Neural progenitor cell (in vitro differentiated cells): ENCODE measurements at regions not wholly inside any gene's neighbourhood (a gene's known extent, or its start where the extent isn't known, plus 50 kb on each side); places are given as distances from the start of the nearest gene placed in this dataset.
"Not testable (repeated sequence)": the region's sequence is repeated elsewhere in the genome, so short reads cannot be mapped to it uniquely, and the experiment has no call there.

Source experiments
- DNase-seq: peaks from one replicate; pipeline ENCODE4 v3.0.0-alpha.2; 2016; ENCODE audit warnings: low spot score
- H2AFZ ChIP-seq: fragments of 200-600 bp; sonication (generic); replicated peaks from 2 replicates; pipeline ENCODE4 v1.6.1; 2016; ENCODE audit warnings: antibody characterized with exemption
- H3F3A ChIP-seq: fragments of 200-600 bp; sonication (generic); 2 replicates; pipeline ENCODE4 v1.6.1; 2016; ENCODE audit warnings: antibody characterized with exemption, low read depth
- H3K27ac ChIP-seq: fragments of 200-600 bp; sonication (generic); 2 replicates; pipeline ENCODE4 v1.5.1; 2016; ENCODE audit warnings: mild to moderate bottlenecking
- H3K27me3 ChIP-seq: fragments of 200-600 bp; sonication (generic); 2 replicates; pipeline ENCODE4 v1.6.1; 2016; ENCODE audit warnings: mild to moderate bottlenecking, moderate library complexity
- H3K36me3 ChIP-seq: fragments of 200-600 bp; sonication (generic); 2 replicates; pipeline ENCODE4 v1.5.1; 2016
- H3K4me1 ChIP-seq: fragments of 200-600 bp; sonication (generic); 2 replicates; pipeline ENCODE4 v1.6.1; 2016; ENCODE audit warnings: mixed run types
- H3K4me2 ChIP-seq: fragments of 200-600 bp; sonication (generic); 2 replicates; pipeline ENCODE4 v1.6.1; 2016
- H3K4me3 ChIP-seq: fragments of 200-600 bp; sonication (generic); 2 replicates; pipeline ENCODE4 v1.5.1; 2016
- H3K79me2 ChIP-seq: fragments of 200-600 bp; sonication (generic); 2 replicates; pipeline ENCODE4 v1.6.1; 2016; ENCODE audit warnings: low read depth
- H3K9ac ChIP-seq: fragments of 200-600 bp; sonication (generic); 2 replicates; pipeline ENCODE4 v1.6.1; 2016
- H3K9me3 ChIP-seq: fragments of 200-600 bp; sonication (generic); 2 replicates; pipeline ENCODE4 v1.5.1; 2016; ENCODE audit warnings: low read depth
- H4K20me1 ChIP-seq: fragments of 200-600 bp; sonication (generic); 2 replicates; pipeline ENCODE4 v1.6.1; 2016; ENCODE audit warnings: low read depth
- H3K27ac Mint-ChIP-seq: 3 replicates; pipeline ENCODE4 v1.8.0; 2021; ENCODE audit warnings: mixed read lengths
- H3K27me3 Mint-ChIP-seq: 2 replicates; pipeline ENCODE4 v1.8.0; 2022; ENCODE audit warnings: low read depth, mild to moderate bottlenecking, inconsistent platforms, moderate library complexity, mixed read lengths; ENCODE audit not compliant: insufficient read depth
- H3K36me3 Mint-ChIP-seq: 3 replicates; pipeline ENCODE4 v1.8.0; 2021; ENCODE audit warnings: mixed read lengths
- H3K4me1 Mint-ChIP-seq: 3 replicates; pipeline ENCODE4 v1.8.0; 2021; ENCODE audit warnings: mixed read lengths
- H3K4me3 Mint-ChIP-seq: 3 replicates; pipeline ENCODE4 v1.8.0; 2021; ENCODE audit warnings: mild to moderate bottlenecking, moderate library complexity, mixed read lengths
- H3K9me3 Mint-ChIP-seq: 3 replicates; pipeline ENCODE4 v1.8.0; 2020; ENCODE audit warnings: mixed read lengths
- EZH2 ChIP-seq: fragments of 200-600 bp; sonication (generic); IDR thresholded peaks from 2 replicates; pipeline ENCODE4 v1.6.1; 2017; ENCODE audit warnings: antibody characterized with exemption, mild to moderate bottlenecking, moderate library complexity
- EZH2phosphoT487 ChIP-seq: fragments of 200-600 bp; sonication (generic); IDR thresholded peaks from 2 replicates; pipeline ENCODE4 v1.6.1; 2017; ENCODE audit warnings: antibody characterized with exemption
- TF ChIP-seq, protein P1 (sequence below): fragments of 200-600 bp; sonication (generic); IDR thresholded peaks from 2 replicates; pipeline ENCODE4 v1.5.1; 2017; ENCODE audit warnings: antibody characterized with exemption, mild to moderate bottlenecking

DNA sequence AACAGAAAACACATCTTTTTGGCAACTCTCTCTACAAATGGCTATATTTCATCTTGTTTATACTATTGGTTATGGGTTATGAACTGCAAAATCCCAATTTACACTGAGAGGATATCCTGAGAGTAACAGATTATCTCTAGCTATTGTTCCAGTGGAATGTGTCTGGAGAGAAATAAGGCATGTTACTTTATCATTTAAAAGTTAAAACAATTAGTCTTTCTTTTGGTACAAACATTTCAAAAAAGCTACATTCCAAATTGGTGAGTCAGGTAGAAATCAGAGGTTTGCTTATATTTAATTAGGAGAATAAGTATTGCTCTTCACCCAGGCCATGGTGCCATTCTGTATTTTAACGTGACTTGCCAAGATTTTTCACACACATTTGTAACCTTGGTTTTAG is 411.6 kb downstream of the CCER1 start:
- Mint-ChIP-seq H3K9me3 (no peaks in the 10 kb centered on the region), H3K27me3 (no peaks in the 10 kb centered on the region), H3K36me3 (no peaks in the 10 kb centered on the region), H3K4me3 (no peak overlapping the region), H3K27ac (no peak overlapping the region), H3K4me1 (no peaks in the 10 kb centered on the region)
- H3K4me1 ChIP-seq: no peaks in the 10 kb centered on the region
- H3K79me2 ChIP-seq: no peaks in the 10 kb centered on the region
- no peak overlapping the region for H2AFZ ChIP-seq
- H3K4me2 ChIP-seq: no peak overlapping the region
- no peak overlapping the region for H3K27ac ChIP-seq
- H3F3A ChIP-seq: no peaks in the 10 kb centered on the region
- H3K9ac ChIP-seq: no peak overlapping the region
- DNase-seq: no peak
- TF ChIP-seq EZH2 (no peak), EZH2phosphoT487 (no peak)
- TF ChIP-seq, protein P1, sequence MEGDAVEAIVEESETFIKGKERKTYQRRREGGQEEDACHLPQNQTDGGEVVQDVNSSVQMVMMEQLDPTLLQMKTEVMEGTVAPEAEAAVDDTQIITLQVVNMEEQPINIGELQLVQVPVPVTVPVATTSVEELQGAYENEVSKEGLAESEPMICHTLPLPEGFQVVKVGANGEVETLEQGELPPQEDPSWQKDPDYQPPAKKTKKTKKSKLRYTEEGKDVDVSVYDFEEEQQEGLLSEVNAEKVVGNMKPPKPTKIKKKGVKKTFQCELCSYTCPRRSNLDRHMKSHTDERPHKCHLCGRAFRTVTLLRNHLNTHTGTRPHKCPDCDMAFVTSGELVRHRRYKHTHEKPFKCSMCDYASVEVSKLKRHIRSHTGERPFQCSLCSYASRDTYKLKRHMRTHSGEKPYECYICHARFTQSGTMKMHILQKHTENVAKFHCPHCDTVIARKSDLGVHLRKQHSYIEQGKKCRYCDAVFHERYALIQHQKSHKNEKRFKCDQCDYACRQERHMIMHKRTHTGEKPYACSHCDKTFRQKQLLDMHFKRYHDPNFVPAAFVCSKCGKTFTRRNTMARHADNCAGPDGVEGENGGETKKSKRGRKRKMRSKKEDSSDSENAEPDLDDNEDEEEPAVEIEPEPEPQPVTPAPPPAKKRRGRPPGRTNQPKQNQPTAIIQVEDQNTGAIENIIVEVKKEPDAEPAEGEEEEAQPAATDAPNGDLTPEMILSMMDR: no peak
- no peak overlapping the region for H3K4me3 ChIP-seq
- H3K27me3 ChIP-seq: no peaks in the 10 kb centered on the region
- no peaks in the 10 kb centered on the region for H3K9me3 ChIP-seq
- no peaks in the 10 kb centered on the region for H4K20me1 ChIP-seq
- H3K36me3 ChIP-seq: no peaks in the 10 kb centered on the region

DNA sequence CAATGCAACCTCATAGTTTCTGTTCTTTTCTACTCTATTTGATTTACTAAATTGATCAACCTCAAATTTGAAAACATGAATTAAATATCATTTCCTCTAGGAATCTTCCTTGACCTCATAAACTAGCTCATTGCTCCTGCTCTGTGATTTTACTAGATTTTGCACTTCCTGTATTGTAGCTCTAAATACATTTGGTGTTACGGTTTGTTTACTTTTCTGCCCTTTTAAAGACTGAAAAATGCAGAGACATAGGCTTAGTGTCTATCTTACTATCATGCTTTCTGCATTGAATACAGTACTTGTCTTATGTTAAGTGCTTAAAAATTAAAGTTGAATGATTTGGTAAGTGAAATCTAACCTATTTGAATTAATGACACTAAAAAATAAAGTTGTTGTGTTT is 412.1 kb downstream of the CCER1 start:
- H3K4me2 ChIP-seq, H3K4me3 Mint-ChIP-seq: not testable (repeated sequence)

DNA sequence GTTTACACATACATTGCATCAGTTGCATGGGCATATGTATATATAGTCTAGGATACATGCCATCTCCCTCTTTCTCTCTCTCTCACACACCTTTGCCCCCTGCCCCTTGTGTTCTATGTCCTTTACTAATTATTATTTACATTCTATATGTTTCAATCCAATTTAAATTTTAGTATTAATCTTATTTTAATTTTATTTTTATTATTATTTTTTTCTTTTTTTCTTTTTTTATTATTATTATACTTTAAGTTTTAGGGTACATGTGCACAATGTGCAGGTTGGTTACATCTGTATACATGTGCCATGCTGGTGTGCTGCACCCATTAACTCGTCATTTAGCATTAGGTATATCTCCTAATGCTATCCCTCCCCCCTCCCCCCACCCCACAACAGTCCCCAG is 421.1 kb downstream of the CCER1 start:
- not testable (repeated sequence) for H3K4me1 Mint-ChIP-seq, H3K27ac ChIP-seq, H3K4me1 ChIP-seq, DNase-seq, H3K27ac Mint-ChIP-seq, H3K79me2 ChIP-seq, H3K27me3 Mint-ChIP-seq, H3F3A ChIP-seq, H3K4me2 ChIP-seq, H4K20me1 ChIP-seq, H3K4me3 ChIP-seq, H3K9me3 Mint-ChIP-seq, H2AFZ ChIP-seq, H3K9me3 ChIP-seq, H3K9ac ChIP-seq, H3K27me3 ChIP-seq, H3K36me3 Mint-ChIP-seq, H3K36me3 ChIP-seq, H3K4me3 Mint-ChIP-seq

More for the DNA sequence above, 412.1 kb downstream of the CCER1 start:
- not testable (repeated sequence) for H4K20me1 ChIP-seq, H3K4me1 ChIP-seq, H3K27ac ChIP-seq, H3K36me3 Mint-ChIP-seq, H2AFZ ChIP-seq, H3K4me3 ChIP-seq, H3K9ac ChIP-seq, H3K9me3 ChIP-seq, H3K79me2 ChIP-seq, H3K4me1 Mint-ChIP-seq, H3K27ac Mint-ChIP-seq, H3K27me3 Mint-ChIP-seq, H3F3A ChIP-seq, H3K36me3 ChIP-seq, H3K27me3 ChIP-seq, DNase-seq, H3K9me3 Mint-ChIP-seq

DNA sequence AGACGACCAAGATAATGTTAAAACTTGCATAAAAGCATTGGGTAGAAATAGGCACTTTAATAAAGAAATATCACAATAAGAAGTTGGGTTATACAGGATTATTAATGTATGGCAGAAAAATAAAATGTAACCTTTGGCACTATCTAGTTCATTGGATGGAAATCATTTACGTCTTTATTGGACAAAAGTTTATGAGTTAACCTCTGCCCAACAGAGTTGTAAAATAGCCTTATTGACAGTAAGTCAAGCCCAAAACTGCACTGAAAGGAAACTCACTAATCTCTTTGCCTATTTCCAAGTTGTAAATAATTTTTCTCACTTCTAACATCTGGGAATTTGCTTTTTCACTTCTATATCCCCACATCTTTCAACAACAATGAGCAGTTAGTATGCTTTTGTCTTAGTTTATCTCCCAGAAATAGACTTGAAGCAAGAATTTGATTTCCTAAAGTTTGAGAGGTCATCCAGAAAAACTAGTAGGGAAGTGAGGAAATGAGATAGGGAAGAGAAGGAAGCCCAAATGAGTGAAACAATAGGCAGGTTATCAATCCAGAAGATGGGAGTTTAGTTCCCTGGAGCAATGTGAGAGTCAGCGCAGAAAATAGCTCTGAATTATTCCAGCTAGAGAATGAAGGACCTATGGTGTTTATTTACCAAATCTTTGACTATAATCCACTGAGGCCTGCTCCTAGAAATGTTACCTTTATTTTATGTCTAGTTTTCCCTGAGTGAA is 434.8 kb downstream of the CCER1 start:
- no peaks in the 10 kb centered on the region for H3K4me1 Mint-ChIP-seq
- H3K36me3 Mint-ChIP-seq: no peaks in the 10 kb centered on the region
- H3K4me3 Mint-ChIP-seq: no peak overlapping the region
- Histone ChIP-seq H3K4me2 (no peak overlapping the region), H3K4me3 (no peak overlapping the region), H4K20me1 (no peaks in the 10 kb centered on the region), H3K36me3 (no peaks in the 10 kb centered on the region), H3K9ac (no peak overlapping the region), H3K9me3 (no peaks in the 10 kb centered on the region), H2AFZ (no peak overlapping the region), H3K4me1 (no peaks in the 10 kb centered on the region), H3F3A (no peaks in the 10 kb centered on the region), H3K27me3 (no peaks in the 10 kb centered on the region), H3K79me2 (no peaks in the 10 kb centered on the region), H3K27ac (no peak overlapping the region)
- peaks cover 2% of the 10 kb centered on the region for H3K27me3 Mint-ChIP-seq
- no peak for DNase-seq
- H3K27ac Mint-ChIP-seq: no peak overlapping the region
- no peaks in the 10 kb centered on the region for H3K9me3 Mint-ChIP-seq
- TF ChIP-seq EZH2phosphoT487 (no peak), EZH2 (no peak)

DNA sequence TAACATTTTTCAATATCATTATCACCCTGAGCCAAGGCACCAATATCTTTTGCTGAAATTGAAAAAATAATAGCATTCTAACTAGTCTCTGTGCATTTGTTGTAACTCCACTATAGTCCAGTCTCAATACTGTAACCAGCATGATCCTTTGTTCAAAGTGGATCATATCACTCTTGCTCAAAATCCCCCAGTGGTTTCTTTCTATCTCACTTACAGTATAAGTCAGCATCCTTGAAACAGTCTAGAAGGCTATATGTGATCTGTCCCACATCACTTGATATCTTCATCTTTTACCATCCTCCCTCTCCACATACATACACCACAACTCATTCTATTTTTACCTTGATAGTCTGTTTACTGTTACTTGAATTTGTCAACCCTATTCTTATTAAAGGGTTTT is 435.7 kb downstream of the CCER1 start:
- no peaks in the 10 kb centered on the region for H3K4me1 Mint-ChIP-seq
- H3K4me1 ChIP-seq: no peaks in the 10 kb centered on the region
- H4K20me1 ChIP-seq: no peaks in the 10 kb centered on the region
- no peak overlapping the region for H3K4me2 ChIP-seq
- TF ChIP-seq EZH2phosphoT487: no peak
- no peak for TF ChIP-seq EZH2
- TF ChIP-seq, protein P1: no peak
- H2AFZ ChIP-seq: no peak overlapping the region
- no peak overlapping the region for H3K27ac ChIP-seq
- H3K27ac Mint-ChIP-seq: no peak overlapping the region
- H3K27me3 ChIP-seq: no peaks in the 10 kb centered on the region
- H3K4me3 Mint-ChIP-seq: no peak overlapping the region
- peaks cover 2% of the 10 kb centered on the region for H3K27me3 Mint-ChIP-seq
- DNase-seq: no peak
- no peaks in the 10 kb centered on the region for H3F3A ChIP-seq
- H3K9me3 Mint-ChIP-seq: no peaks in the 10 kb centered on the region
- no peaks in the 10 kb centered on the region for H3K36me3 Mint-ChIP-seq
- H3K79me2 ChIP-seq: no peaks in the 10 kb centered on the region
- no peak overlapping the region for H3K9ac ChIP-seq
- H3K9me3 ChIP-seq: no peaks in the 10 kb centered on the region
- H3K36me3 ChIP-seq: no peaks in the 10 kb centered on the region
- H3K4me3 ChIP-seq: no peak overlapping the region
